Natural killer cell (primary cell): ENCODE measurements at regions not wholly inside any gene's neighbourhood (a gene's known extent, or its start where the extent isn't known, plus 50 kb on each side); places are given as distances from the start of the nearest gene placed in this dataset.

ENCODE experiments used
- ATAC-seq, 3 donors: fragments of 150-1000 bp in 2 of 3; fragments of 200-7000 bp in 1 of 3; cut with Tn5 transposase; 1 replicate in 1 of 3; 2 replicates in 2 of 3; pipeline ENCODE4 v1.10.0; 2021; ENCODE audit warnings: mild to moderate bottlenecking in 2 of 3, moderate library complexity in 2 of 3
- DNase-seq, 2 donors: peaks; one replicate each; pipeline versions ENCODE4 v3.0.0 to v3.0.0-alpha.2; 2013 to 2021; ENCODE audit warnings: mixed read lengths in 1 of 2
- H3K27ac ChIP-seq: one replicate; pipeline ENCODE4 v1.5.1; 2013; ENCODE audit warnings: mild to moderate bottlenecking, low read length
- H3K27me3 ChIP-seq: one replicate; pipeline ENCODE4 v1.6.1; 2013; ENCODE audit warnings: low read length; ENCODE audit not compliant: control insufficient read depth, insufficient read depth
- H3K36me3 ChIP-seq: one replicate; pipeline ENCODE4 v1.6.1; 2013; ENCODE audit warnings: low read length; ENCODE audit not compliant: control insufficient read depth, insufficient read depth
- H3K4me1 ChIP-seq: one replicate; pipeline ENCODE4 v1.6.1; 2013; ENCODE audit warnings: low read length; ENCODE audit not compliant: control insufficient read depth, insufficient read depth
- H3K4me3 ChIP-seq: one replicate; pipeline ENCODE4 v1.5.1; 2013; ENCODE audit warnings: low read length
- H3K9me3 ChIP-seq: one replicate; pipeline ENCODE4 v1.6.1; 2013; ENCODE audit warnings: low read length; ENCODE audit not compliant: control insufficient read depth, insufficient read depth
- H3K27ac Mint-ChIP-seq, 2 donors: one replicate each; pipeline ENCODE4 v1.8.0; 2022; ENCODE audit warnings: mild to moderate bottlenecking in 2 of 2, mixed read lengths in 2 of 2, moderate library complexity in 1 of 2
- H3K27me3 Mint-ChIP-seq, 2 donors: one replicate each; pipeline ENCODE4 v1.8.0; 2022; ENCODE audit warnings: low read depth in 2 of 2, mixed read lengths in 2 of 2
- H3K36me3 Mint-ChIP-seq: one replicate; pipeline ENCODE4 v1.8.0; 2022; ENCODE audit warnings: mixed read lengths
- H3K4me1 Mint-ChIP-seq, 2 donors: one replicate each; pipeline ENCODE4 v1.8.0; 2022; ENCODE audit warnings: mixed read lengths in 2 of 2
- H3K4me3 Mint-ChIP-seq: one replicate; pipeline ENCODE4 v1.8.0; 2022; ENCODE audit warnings: mild to moderate bottlenecking, moderate library complexity, mixed read lengths
- H3K9me3 Mint-ChIP-seq, 2 donors: one replicate each; pipeline ENCODE4 v1.8.0; 2022; ENCODE audit warnings: mixed read lengths in 2 of 2
- CTCF ChIP-seq: fragments of 200-600 bp; IDR thresholded peaks from one replicate; pipeline ENCODE4 v1.8.0; 2022; ENCODE audit warnings: antibody characterized with exemption
- WGBS: methylation state at CpG from one replicate; pipeline ENCODE4 v1.1.7; 2013; ENCODE audit warnings: missing lambda C conversion rate; ENCODE audit not compliant: insufficient coverage; 5-methylcytosine and 5-hydroxymethylcytosine counted together
- intact Hi-C: fragments of 100-400 bp; cut with micrococcal nuclease; formaldehyde crosslinking; loops from one replicate; pipeline ENCODE4 v1.14.2; 2022

- no peaks in the 10 kb centered on the region for H3K9me3 ChIP-seq
- Mint-ChIP-seq H3K4me1 (no peaks in the 10 kb centered on the region), H3K4me3 (no peak overlapping the region), H3K27me3 (no peaks in the 10 kb centered on the region), H3K27ac (no peak overlapping the region), H3K9me3 (peaks cover 15 to 20% of the 10 kb centered on the region in 2 donors), H3K36me3 (peaks cover 6% of the 10 kb centered on the region)
- no peaks in the 10 kb centered on the region for H3K36me3 ChIP-seq
- no peaks in the 10 kb centered on the region for H3K4me1 ChIP-seq
- no peak for ATAC-seq
- intact Hi-C loops, result no loop called here
- no peaks in the 10 kb centered on the region for H3K27me3 ChIP-seq
- no peak for DNase-seq
- no CpG with 5 or more reads among the region's 1 CpG for WGBS
- H3K27ac ChIP-seq, result no peak overlapping the region
- no peak for TF ChIP-seq CTCF
- no peak overlapping the region for H3K4me3 ChIP-seq
These were observed 2102.3 kb upstream of the AGA start for GRCh38 chr4:179544496-179544895.

- Histone ChIP-seq H3K4me3 (no peak overlapping the region), H3K9me3 (no peaks in the 10 kb centered on the region), H3K4me1 (no peaks in the 10 kb centered on the region), H3K36me3 (no peaks in the 10 kb centered on the region), H3K27me3 (no peaks in the 10 kb centered on the region), H3K27ac (no peak overlapping the region)
- peaks cover 17 to 21% of the 10 kb centered on the region in 2 donors for H3K9me3 Mint-ChIP-seq
- no peak for ATAC-seq
- H3K27ac Mint-ChIP-seq, result no peak overlapping the region
- no peaks in the 10 kb centered on the region for H3K4me1 Mint-ChIP-seq
- intact Hi-C loops, result no loop called here
- TF ChIP-seq CTCF, result no peak
- WGBS, result 100% methylated on average over 2 of the region's 2 CpGs
- no peaks in the 10 kb centered on the region for H3K27me3 Mint-ChIP-seq
- H3K4me3 Mint-ChIP-seq, result no peak overlapping the region
- no peak for DNase-seq
- no peaks in the 10 kb centered on the region for H3K36me3 Mint-ChIP-seq
These were observed 2109.9 kb upstream of the AGA start for GRCh38 chr4:179552131-179552530.

DNA sequence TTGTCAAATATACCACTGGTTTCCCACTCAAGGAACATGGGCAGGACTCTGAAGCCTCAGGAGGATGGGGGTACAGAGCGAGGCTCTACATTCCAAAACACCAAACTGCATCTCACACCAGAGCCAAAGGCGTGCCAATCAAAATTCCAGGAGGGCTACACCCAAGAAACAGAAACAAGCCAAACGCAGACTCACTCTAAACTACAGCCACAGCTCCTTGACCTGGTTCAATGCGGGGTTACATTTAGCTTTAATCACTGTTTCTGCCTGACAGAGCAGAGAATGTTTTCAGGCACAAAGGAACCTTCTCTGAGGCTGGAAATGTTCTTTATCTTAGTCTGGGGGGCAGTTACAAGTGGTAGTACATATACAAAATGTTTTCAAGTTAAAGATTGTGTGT lies 2121.5 kb upstream of the AGA start:
- Mint-ChIP-seq H3K27ac (no peak overlapping the region), H3K27me3 (no peaks in the 10 kb centered on the region), H3K4me1 (no peaks in the 10 kb centered on the region), H3K9me3 (peaks cover 24 to 25% of the 10 kb centered on the region in 2 donors), H3K4me3 (no peak overlapping the region), H3K36me3 (peaks cover 12% of the 10 kb centered on the region)
- Histone ChIP-seq H3K36me3 (no peaks in the 10 kb centered on the region), H3K9me3 (no peaks in the 10 kb centered on the region), H3K27me3 (no peaks in the 10 kb centered on the region), H3K4me3 (no peak overlapping the region), H3K4me1 (no peaks in the 10 kb centered on the region), H3K27ac (no peak overlapping the region)
- 87% methylated on average over 4 of the region's 4 CpGs for WGBS
- DNase-seq, result no peak
- no peak for TF ChIP-seq CTCF
- ATAC-seq, result no peak
- intact Hi-C loops, result no loop called here

DNA sequence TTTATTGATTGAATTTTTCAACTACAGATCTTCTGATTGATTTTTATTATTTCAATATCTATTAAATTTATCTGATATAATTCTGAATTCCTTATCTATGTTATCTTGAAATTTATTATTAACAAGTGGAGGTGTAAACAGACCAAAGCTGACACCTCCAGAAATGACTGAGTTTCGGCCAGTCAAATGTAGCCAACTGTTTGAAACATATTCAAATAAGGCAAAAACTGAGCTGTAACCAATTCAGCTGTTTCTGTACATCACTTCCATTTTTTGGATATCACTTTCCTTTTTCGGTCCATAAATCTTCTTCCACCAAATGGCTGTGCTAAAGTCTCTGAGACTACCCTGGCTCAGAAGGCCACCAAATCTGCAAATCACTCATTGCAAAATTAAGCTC lies 2127.3 kb upstream of the AGA start:
- Histone ChIP-seq H3K9me3 (peaks cover 4% of the 10 kb centered on the region), H3K4me3 (no peak overlapping the region), H3K36me3 (no peaks in the 10 kb centered on the region), H3K4me1 (no peaks in the 10 kb centered on the region), H3K27ac (no peak overlapping the region), H3K27me3 (no peaks in the 10 kb centered on the region)
- DNase-seq (no peak), ATAC-seq (no peak)
- Mint-ChIP-seq H3K9me3 (peaks cover 19 to 27% of the 10 kb centered on the region in 2 donors), H3K4me3 (no peak overlapping the region), H3K27me3 (no peaks in the 10 kb centered on the region), H3K27ac (no peak overlapping the region), H3K36me3 (peaks cover 13% of the 10 kb centered on the region), H3K4me1 (no peaks in the 10 kb centered on the region)
- WGBS, result 40% methylated on average over 2 of the region's 2 CpGs
- intact Hi-C loops, result no loop called here
- no peak for TF ChIP-seq CTCF
